Ammon's horn (tissue), 1 donor: ENCODE measurements at regions not wholly inside any gene's neighbourhood (a gene's known extent, or its start where the extent isn't known, plus 50 kb on each side); places are given as distances from the start of the nearest gene placed in this dataset.
A peak's percentile ranks its signal among the peaks of the same experiment; 100 is the strongest.

Experiments
- DNase-seq: peaks from one replicate; pipeline ENCODE4 v3.0.0-alpha.2; 2016; ENCODE audit warnings: low spot score

- DNase-seq, result no peak
These were observed 153.1 kb downstream of the PCDH17 start for GRCh38 chr13:57784633-57785032.

GRCh38 chr13:57787058-57787791 is 155.7 kb downstream of the PCDH17 start:
- DNase-seq, result no peak

GRCh38 chr13:57799624-57800023 is 168.1 kb downstream of the PCDH17 start:
- DNase-seq, result no peak

GRCh38 chr13:57813651-57814050 is 182.1 kb downstream of the PCDH17 start:
- no peak for DNase-seq

GRCh38 chr13:57815600-57815999 is 184.1 kb downstream of the PCDH17 start:
- no peak for DNase-seq

GRCh38 chr13:57820924-57821323 is 189.4 kb downstream of the PCDH17 start:
- no peak for DNase-seq

GRCh38 chr13:57823704-57824103 is 192.2 kb downstream of the PCDH17 start:
- DNase-seq, result no peak

GRCh38 chr13:57824121-57824520 is 192.6 kb downstream of the PCDH17 start:
- no peak for DNase-seq

- DNase-seq, result no peak
These were observed 193.5 kb downstream of the PCDH17 start for GRCh38 chr13:57825066-57825465.

- DNase-seq, result no peak
These were observed 198.0 kb downstream of the PCDH17 start for GRCh38 chr13:57829496-57829895.

- no peak for DNase-seq
These were observed 200.6 kb downstream of the PCDH17 start for GRCh38 chr13:57832187-57832586.

GRCh38 chr13:57837801-57838200 is 206.3 kb downstream of the PCDH17 start:
- DNase-seq, result no peak

GRCh38 chr13:57843521-57843920 is 212.0 kb downstream of the PCDH17 start:
- DNase-seq, result no peak

- no peak for DNase-seq
These were observed 215.1 kb downstream of the PCDH17 start for GRCh38 chr13:57846600-57847173.

GRCh38 chr13:57857945-57858344 is 226.4 kb downstream of the PCDH17 start:
- DNase-seq, result peak; percentile 5

GRCh38 chr13:57858376-57858775 is 226.8 kb downstream of the PCDH17 start:
- DNase-seq, result peak; percentile 2

- DNase-seq, result no peak
These were observed 231.3 kb downstream of the PCDH17 start for GRCh38 chr13:57862879-57863278.

GRCh38 chr13:57865600-57866294 is 234.2 kb downstream of the PCDH17 start:
- no peak for DNase-seq

GRCh38 chr13:57874530-57874929 is 243.0 kb downstream of the PCDH17 start:
- no peak for DNase-seq

- no peak for DNase-seq
These were observed 246.1 kb downstream of the PCDH17 start for GRCh38 chr13:57877601-57878000.

- DNase-seq, result no peak
These were observed 246.7 kb downstream of the PCDH17 start for GRCh38 chr13:57878291-57878690.

- DNase-seq, result no peak
These were observed 265.7 kb downstream of the PCDH17 start for GRCh38 chr13:57897225-57897624.

- no peak for DNase-seq
These were observed 267.6 kb downstream of the PCDH17 start for GRCh38 chr13:57899096-57899495.
